PC-3 (cell line): ENCODE measurements at regions not wholly inside any gene's neighbourhood (a gene's known extent, or its start where the extent isn't known, plus 50 kb on each side); places are given as distances from the start of the nearest gene placed in this dataset.

ENCODE experiments used
- EZH2 ChIP-seq: fragments of 300-600 bp; sonication (generic); IDR thresholded peaks from one replicate; pipeline ENCODE4 v1.6.1; 2017; ENCODE audit warnings: antibody characterized with exemption, mild to moderate bottlenecking, low read length; ENCODE audit not compliant: unreplicated experiment
- EZH2phosphoT487 ChIP-seq: fragments of 300-600 bp; sonication (generic); IDR thresholded peaks from 2 replicates; pipeline ENCODE4 v1.6.1; 2018; ENCODE audit warnings: mild to moderate bottlenecking, antibody characterized with exemption, low read length, borderline replicate concordance
- TF ChIP-seq, protein P1 (sequence below): fragments of 300-600 bp; sonication (generic); conservative IDR thresholded peaks from 2 replicates; pipeline ENCODE4 v1.5.1; 2017; ENCODE audit warnings: antibody characterized with exemption, low read depth, mild to moderate bottlenecking, low read length

DNA sequence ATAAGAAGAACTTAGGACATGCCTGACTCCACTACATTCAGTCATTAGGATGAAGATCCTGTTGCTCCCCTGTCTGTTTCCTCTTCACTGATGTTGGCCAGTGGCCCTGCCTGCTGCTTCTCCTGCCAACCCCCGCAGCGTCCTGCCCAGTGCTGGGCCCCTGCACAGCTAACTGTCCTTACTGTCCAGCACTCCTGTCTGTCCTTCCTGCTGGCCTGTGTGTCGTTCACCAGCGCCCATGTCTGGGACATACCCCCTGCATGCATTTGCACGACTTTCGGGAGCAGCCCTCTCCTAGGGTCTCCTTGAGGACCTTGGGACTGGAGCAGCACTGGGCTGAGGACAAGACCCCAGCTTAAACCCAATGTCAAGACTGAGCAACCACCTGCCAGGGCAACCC is 547.6 kb downstream of the BNC2 start:
- TF ChIP-seq, protein P1, sequence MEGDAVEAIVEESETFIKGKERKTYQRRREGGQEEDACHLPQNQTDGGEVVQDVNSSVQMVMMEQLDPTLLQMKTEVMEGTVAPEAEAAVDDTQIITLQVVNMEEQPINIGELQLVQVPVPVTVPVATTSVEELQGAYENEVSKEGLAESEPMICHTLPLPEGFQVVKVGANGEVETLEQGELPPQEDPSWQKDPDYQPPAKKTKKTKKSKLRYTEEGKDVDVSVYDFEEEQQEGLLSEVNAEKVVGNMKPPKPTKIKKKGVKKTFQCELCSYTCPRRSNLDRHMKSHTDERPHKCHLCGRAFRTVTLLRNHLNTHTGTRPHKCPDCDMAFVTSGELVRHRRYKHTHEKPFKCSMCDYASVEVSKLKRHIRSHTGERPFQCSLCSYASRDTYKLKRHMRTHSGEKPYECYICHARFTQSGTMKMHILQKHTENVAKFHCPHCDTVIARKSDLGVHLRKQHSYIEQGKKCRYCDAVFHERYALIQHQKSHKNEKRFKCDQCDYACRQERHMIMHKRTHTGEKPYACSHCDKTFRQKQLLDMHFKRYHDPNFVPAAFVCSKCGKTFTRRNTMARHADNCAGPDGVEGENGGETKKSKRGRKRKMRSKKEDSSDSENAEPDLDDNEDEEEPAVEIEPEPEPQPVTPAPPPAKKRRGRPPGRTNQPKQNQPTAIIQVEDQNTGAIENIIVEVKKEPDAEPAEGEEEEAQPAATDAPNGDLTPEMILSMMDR: no peak
- TF ChIP-seq EZH2: no peak
- no peak for TF ChIP-seq EZH2phosphoT487
